NCI-H2227 (cell line): ENCODE measurements at regions not wholly inside any gene's neighbourhood (a gene's known extent, or its start where the extent isn't known, plus 50 kb on each side); places are given as distances from the start of the nearest gene placed in this dataset.

Source experiments
- DNase-seq: peaks from one replicate; lab custom pipeline; 2025; ENCODE audit not compliant: unreplicated experiment; lab: John Stamatoyannopoulos, UW

DNA sequence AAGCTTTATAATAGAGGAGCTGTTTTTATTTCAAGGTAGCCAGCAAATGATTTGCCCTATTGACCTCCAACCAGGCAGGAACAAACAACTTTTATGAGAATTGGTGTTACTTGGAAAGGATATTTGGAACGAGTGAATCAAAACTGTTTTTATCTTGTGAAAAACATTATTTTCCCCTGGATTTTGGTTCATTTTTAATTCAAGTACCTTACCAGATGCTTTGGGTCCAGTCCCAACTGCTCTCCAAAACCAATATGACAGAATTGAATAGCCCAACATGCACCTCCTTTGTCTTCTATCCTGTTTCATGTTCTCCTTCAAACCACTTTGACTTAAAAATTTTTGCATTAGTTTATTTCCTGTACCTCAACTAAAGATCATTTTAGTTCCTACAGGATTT, 178.6 kb upstream of the RBMS1 start:
- DNase-seq, result no peak

DNA sequence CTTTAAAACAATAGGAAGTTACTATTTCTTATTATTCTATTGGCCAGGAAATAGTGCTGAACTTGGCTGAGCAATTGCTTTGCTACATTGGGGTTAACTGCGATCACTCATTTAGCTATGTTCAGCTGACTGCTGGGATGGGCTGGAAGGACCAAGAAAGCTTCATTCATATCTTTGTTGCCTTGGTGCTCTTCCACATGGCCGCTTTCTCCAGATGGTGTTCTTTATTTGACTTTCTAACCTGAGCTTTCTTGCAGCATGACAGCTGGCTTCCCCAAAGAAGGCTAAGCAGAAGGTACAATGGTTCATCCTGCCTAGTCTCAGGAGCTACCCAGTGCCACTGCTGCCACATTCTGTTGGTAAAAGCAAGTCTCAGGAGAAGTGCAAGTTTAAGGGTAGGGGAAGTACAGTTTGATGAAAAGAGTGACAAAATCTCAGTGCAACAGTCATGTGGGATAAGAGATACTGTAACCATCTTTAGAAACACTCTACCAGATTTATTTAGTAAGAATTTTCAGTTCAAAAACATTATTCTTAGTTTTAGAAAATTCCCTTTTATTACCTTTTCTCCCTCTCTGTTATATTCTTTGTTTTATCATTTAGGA, 180.6 kb upstream of the RBMS1 start:
- no peak for DNase-seq

DNA sequence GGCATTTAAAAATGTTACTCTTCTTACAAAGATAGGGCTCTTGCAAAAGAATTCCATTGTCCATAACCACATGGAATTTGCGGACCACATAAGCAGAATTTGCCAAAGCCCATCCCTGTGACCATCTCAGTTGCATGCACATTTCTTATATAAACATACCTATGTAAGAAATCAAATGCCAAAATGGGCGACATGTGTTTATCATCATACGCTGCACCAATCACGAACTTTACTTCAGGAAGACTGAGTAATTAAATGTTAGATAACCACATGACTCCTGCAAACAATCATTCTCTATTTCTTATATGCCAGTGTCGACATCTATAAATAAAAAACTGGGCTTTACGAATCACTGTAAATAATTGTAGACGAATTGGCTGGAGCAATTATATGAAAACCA, 186.1 kb upstream of the RBMS1 start:
- no peak for DNase-seq

DNA sequence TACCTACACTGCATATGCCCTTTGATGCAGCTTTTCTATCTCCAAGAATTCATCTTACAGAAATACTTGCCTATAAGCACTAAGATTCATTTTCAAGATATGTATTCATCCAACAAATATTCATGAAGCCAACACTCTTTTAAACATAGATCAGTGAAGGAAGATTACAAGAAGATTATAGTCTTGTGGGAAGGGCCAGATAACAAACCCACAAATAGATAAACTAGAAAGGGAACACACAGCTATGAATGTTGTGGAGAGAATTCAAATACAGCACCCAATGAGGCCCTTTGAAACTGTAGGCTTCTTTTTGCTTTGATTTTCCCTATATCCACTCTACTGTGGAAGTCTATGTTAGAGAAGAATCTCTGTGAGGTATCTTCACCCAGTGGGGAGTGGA, 186.7 kb upstream of the RBMS1 start:
- DNase-seq, result no peak

DNA sequence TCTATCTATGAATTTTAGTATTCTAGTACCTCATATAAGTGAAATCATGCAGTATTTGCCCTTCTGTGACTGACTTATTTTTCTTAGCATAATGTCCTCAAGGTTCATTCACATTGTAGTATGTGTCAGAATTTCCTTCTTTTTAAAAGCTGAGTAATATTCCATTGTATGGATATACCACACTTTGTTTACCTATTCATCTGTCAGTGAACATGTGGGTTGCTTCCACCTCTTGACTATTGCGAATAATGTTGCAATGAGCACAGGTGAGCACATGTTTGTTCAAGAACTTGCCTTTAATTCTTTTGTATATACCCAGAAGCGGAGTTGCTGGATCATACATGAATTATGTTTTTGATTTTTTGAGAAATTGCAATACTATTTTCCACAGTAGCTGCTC, 187.4 kb upstream of the RBMS1 start:
- no peak for DNase-seq

DNA sequence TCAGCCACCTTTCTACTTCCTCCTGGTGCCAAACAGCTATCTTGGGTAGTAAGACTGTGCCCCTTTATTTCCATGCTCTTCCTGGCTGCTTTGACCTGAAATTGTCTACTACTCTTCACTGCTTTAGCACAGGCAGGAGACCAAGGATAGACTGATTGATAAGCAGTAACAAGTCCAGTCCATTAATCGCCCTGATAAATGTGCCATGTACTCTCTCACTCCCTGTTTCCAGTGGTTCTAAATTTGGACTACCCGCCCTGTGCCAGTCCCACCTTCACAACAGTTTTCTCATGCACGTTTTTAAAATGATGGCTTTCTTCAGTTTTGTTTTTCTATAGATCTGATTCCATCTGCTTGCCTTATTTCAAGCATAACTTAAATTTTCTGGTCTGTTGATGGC, 189.6 kb upstream of the RBMS1 start:
- no peak for DNase-seq

DNA sequence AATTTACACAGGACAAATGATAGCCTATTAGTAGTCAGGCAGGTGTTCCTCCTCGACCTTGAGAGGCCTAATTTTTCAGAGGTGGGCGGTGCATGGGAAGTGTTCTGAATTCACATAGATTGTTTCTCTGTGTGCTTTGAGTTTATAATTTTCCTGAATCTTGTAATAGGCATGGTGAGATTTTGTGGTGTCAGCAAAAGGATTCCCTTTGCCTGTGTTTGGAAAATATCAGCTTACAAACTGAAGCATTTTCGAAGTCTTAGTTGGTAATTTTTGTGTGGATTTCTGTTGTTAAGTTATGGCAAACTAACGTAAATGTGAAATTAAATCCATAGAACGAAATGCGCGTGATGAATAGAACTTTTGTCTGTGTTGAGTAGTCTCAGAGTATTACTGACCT, 194.0 kb upstream of the RBMS1 start:
- peak; percentile 87 for DNase-seq

DNA sequence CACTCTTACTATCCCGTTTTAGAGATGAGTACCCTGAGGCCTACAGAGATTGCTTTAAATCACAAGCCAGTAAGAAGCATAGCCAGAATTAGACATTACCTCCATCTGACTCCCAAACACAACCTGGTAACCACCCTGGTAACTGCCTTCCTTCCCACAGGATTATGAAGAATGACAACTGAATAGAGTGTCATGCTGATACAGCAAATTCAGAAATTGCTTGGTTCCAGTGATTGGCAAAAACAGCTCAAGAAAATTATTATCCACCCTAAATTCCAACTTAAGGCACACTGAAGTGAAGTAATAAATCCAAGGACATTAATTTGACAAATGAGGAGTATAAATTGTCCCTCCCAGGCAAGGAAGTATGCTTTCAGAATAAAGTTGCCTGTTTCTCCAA, 195.8 kb upstream of the RBMS1 start:
- no peak for DNase-seq

DNA sequence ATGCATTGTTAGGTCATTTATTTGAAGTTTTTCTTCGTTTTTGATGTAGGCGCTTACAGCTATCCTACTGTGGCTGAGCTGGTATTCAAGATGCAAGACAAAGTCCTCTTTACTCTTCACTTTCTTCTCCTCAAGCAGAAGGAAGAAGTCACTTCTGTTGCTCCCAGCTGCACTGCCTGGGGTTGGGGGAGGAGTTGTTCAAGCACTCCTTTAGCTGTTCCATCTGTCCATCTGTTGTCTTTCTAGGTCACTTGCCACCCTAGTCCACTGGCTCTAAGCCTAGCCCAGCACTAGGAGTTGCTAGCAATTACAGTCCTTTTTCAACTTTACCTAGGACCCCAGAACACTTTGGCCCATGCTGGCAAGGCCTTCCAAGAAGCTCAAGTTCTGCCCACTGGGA, 200.6 kb upstream of the RBMS1 start:
- DNase-seq, result no peak

DNA sequence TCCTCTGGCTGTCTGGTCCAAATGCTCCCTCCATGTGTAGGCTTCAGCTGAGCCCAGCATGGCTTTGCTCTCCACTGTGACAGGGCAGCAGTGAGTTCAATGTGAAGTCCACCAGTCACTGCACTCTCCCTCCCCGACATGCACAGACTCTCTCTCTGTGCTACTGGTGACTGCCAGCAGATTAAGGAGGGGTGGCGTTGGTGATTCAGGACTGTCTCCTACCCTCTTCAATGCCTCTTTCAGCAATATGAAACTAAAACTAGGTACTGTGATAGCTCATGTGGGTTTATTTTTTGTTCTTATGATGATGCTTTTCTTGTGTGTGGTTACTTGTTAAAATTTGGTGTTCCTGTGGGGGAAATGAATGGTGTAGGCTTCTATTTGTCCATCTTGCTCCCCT, 201.0 kb upstream of the RBMS1 start:
- no peak for DNase-seq

DNA sequence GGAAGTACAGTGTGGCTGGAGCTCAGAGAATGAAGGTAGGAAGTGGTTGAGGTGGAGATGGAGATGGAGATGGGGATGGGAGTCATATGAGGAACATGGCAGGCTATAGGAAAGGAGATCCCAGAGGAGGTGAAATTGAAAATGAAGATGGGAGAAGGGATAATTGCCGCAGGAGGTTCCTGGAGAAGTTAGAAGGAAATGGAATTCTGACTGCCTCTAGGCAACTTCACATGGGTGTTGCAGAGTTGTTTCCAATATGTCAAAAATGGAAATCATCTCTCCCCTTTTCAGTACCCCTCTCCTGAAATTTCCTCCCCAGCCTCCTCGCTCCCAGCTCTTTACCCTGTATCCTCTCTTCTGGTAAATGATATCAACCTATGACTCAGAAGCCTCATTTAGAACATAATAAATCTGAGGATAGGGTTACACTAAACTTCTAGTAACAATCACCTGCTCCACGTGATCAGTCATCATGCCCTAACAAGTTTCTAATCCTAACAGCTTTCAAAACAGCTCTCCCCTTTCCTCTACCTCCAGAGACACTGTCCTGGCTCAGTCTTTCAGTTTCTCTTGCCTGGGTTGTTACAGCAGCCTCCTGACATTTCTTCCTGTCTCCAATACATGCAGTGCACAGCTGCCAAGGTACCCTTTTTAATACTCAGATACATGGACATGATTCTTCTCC, 201.9 kb upstream of the RBMS1 start:
- no peak for DNase-seq

DNA sequence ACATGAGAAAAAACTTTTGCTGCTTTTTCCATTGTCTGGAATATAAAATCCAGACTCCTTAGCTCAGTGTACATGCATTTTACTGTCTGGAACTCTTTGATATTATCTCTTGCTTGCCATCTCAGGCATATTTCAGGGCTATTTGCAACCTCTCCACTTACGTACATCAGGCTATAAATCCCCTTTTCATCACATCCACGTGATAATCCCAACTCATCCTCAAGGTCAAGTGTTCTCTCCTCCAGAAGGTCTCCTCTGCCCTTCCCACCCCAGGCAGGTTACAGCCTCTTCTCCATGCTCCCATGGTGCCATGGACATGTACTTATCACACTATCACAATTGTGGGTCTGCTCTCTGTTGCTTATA, 202.5 kb upstream of the RBMS1 start:
- DNase-seq, result no peak

DNA sequence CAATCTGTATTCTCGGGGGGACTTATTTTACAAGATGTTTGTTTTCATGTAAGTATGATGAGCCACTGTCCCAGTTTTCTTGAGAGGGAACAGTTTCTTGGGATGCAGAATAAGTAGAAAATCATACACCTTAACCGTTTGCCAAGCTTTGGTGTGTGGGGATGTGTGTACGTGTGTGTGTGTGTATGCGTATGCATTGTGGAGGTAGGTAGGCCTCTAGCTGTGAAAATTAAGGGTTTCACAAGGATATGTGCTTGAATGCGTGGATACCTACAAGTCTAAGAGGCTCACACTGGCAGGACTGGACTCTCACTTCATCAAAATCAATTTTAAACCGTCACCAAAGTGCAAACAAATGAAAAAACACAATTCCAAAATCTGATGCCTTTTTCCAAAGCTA, 204.2 kb upstream of the RBMS1 start:
- peak; percentile 84 for DNase-seq

DNA sequence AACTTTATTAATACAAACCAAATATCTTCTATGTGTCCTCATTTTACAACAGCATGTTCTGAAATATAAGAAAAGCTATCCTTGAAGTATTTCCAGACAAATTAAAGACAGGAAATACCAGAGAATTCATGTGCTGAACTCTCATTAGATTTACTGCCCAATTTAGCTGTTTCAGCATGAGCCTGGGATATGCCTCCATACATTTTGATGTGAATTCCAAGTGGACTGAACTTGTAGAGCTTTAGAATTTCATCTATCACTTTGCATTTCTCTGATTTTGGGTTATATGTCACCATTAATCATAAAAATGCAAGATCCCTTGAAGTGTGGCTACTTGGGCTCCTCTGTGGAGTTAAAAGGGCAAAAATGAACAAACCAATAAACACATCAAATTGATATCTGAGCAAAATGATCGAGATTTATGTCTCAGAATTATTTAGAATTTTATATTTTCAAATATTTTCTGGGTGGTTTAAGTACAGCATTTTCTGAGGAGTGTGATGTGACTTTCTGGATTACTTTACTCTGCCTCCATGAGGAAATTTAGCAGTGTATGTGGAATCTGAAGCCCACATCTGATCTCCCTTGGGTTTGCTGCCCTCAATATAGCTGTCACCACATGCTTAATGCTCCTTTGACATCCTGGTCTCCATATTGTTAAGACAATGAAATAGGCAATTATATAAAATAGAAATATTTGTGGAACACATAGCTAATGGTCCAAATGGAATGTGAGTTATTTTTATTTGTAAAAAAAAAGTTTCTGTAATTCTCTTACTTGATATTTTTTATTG, 206.6 kb upstream of the RBMS1 start:
- DNase-seq, result no peak

DNA sequence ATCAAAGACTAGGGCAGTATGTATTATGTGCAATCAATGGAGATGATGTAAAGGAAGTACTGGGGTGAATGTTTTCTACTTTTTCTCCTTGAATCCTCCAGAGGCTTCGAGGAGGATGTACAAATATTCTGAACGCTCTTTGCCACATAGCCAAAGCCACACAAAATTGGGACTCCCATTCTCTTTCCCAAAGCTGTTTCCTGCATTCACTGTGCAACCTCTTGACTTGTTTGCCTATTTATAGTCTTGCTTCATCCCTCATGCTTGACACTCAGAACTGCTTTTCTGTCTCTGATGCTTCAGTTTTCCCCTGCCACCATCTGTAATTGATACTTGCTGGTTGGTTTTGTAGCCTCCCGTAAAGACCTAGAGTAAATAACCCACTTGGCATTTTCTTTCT, 208.2 kb upstream of the RBMS1 start:
- no peak for DNase-seq

DNA sequence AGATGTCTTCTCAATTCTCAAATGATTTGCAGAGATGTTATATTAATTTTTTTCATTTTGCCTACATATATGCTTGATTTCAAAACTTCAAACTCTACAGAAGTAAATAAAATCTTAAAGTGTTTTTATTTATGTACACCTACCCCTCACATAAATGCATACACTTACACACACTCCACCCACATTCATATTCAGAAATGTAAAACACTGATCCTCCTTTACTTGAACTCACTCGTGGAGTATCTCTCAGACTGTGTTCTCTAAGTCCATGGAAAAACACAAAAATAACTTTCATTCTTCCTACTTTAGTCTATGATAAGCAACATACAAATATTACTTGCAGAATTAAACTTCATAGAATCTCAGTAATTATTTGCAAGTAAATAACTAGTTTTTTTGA, 209.1 kb upstream of the RBMS1 start:
- no peak for DNase-seq

DNA sequence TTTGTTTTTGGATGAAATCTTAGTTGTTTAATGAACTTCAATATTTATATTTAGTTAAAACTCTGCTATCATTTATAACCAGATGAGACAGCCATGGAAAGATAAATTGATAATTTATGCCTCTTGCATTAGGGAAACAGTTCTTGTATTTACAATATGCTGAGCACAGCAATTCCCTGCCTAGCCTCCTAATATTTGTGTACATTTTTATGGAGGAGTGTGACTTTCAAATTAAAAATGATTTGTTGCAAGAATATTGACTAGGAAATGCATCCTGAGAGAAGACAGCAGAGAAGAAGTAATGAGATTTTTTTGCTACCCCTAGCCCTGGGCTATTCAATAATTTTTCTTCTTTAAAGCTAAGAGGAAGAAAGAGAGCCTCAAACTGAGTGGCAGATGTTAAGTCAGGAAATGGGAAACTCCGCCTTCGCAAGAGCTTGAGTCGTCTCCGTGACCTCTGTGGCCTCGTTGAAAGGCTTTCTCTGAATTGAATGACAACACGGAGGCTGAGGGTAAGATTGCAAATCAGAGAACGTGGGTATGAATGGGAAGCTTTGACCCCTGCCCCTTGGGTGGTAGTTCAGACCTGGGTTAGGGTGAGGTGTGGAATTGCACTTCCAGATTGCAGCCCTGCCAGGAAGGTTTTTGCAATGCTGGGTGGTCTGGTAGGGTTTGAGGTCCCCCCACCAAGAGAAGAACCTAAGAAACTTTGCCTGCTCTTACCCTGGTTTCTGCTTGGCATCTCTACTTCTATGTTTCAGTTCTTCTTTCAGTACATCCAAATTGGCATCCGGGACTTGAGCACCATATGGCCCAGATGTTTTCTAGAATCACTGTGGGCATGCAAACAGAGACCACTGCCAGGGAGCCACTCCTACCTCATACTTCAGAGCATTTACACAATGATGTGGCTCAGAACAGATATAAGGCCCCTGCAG, 210.3 kb upstream of the RBMS1 start:
- peak; percentile 74 for DNase-seq

DNA sequence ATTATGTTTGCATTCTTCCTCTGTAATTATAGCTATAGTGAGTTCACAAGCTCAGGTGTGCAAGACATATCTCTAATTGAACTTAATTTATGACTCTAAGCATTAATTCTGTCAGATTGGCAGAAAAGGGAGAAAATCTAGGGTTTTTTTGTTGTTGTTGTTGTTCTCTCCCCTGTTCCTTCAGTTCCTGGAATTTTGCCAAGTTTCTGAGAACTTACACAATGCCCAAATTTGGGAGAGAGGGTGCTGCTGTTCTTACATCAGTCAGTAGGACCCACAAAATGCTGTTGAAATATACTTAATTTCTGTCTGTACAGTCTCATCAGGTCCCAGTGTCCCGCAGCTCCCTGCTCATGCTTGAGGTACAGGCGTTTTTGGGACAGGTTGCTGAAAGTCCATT, 221.8 kb upstream of the RBMS1 start:
- no peak for DNase-seq

DNA sequence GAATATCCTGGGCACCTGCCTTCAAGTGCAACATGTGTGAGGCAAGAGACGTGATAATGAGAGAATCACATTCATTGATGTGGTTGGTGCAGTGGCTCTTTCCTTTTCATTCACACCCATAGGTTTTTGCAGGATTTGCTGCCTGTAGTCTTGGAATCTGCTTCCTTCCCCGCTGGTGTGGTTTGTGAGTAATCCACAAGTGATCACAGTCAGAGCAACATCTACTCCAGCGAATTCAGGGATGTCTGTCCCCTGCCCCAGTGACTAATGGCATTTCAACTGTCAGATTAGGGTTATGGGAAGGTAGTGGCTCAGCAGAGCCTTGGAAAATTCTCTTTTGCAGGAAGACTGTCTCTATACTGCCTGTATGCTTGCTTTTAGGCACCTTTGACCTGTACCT, 225.5 kb upstream of the RBMS1 start:
- DNase-seq, result no peak

DNA sequence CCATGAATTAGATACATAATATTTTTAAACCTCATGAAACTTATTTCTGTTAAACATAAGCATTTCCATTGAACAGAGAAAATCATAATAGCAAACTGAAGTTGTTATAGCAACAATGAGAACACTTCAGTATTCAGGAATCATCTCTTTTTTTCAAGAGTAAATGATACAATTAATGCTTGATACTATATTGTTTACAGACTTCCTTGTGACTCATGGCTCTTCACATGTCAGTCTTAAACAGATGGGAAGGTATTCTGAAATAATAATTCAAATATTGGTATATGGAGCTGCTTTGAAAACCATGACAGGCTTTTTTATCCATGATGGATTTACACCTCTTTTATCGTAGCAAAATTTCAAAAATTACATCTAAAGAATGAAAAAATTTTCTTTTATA, 226.5 kb upstream of the RBMS1 start:
- no peak for DNase-seq
